RCC 7860 (cell line): ENCODE measurements at regions not wholly inside any gene's neighbourhood (a gene's known extent, or its start where the extent isn't known, plus 50 kb on each side); places are given as distances from the start of the nearest gene placed in this dataset.

Experiments
- DNase-seq: peaks from one replicate; pipeline ENCODE4 v3.0.0-alpha.2; 2015; ENCODE audit warnings: low spot score
- FAIRE-seq: peaks from 2 replicates; lab custom pipeline; 2012; peaks lifted over from hg19 to GRCh38; lab: Jason Lieb, UNC

DNA sequence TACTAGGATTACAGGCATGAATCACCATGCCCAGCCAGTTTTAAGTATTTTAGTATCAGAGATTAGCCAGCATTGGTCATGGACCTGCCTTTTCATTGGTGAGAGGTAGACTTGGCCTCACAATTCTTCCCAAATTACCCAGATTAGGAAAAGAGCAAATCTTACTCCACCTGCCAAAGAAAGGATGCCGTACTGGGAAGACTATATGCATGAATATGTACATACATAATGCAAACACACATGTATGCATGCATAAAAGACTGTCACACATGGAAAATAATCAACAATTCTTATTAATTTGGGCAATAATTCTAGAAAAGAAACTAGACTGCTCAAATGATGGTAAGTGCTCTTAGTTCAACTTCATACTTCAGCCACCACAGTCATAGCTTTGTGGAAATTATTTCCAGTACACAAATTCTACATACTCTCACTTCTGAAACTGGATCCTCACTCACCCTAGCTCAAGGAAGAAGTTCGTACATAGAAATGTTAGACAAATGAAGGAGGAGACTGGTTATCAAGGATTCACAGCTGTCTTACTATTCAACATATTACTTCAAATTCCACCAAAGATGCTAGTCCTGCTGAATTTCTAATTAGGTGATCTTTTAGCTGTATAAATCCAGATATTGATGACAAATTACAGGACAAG, 73.7 kb downstream of the MINAR2 start:
- no peak for FAIRE-seq

DNA sequence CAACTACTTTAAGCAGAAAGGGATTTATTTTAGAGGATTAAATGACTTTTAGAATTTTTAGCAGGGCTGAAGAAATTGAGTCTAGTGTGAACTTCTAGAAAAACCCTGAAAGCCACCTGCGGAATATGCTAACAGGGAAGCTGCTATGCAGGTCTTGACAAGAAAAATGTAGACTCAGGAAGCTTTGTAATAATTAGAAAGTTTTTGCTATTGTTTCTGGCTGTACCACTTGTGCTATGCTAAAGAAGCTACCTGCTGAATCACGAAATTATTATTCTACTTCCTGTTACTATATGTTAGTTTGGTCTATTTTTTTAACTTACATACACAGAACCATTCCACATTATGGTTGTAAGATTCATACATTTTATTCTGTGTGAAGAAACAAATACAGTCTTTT, 74.0 kb upstream of the CHSY3 start:
- no peak for DNase-seq
- FAIRE-seq, result no peak

More for the DNA sequence above, 73.7 kb downstream of the MINAR2 start:
- no peak for DNase-seq

DNA sequence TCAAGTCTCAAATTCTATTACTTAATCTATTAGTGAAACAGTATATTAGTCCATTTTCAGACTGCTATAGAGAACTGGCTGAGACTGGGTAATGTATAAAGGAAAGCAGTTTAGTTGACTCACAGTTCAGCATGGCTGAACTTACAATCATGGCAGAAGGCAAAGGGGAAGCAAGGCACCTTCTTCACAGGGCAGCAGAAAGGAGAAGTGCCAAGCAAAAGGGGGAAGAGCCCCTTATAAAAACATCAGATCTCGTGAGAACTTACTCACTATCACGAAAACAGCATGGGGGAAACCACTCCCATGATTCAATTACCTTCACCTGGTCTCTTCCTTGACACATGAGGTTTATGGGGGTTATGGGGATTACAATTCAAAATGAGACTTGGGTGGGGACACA, 67.9 kb upstream of the CHSY3 start:
- no peak for FAIRE-seq
- no peak for DNase-seq

DNA sequence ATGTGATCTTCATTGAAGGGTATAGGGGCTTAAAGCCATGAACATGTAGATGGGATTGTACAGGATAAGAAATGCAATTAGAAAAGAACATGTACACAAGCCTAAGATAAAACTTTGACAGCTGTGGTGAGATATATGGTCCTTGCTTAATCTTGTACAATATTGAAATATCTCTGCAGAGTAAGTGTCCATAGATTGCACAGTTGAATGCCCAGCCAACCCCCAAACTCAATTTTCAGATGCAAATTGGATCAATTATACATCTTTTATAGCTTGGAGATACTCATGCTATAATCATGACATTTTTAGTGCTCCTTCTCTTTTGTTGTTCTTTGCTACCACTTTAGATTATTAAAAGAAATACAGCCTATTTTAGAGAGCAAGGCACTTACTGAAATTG, 59.5 kb upstream of the CHSY3 start:
- no peak for FAIRE-seq

DNA sequence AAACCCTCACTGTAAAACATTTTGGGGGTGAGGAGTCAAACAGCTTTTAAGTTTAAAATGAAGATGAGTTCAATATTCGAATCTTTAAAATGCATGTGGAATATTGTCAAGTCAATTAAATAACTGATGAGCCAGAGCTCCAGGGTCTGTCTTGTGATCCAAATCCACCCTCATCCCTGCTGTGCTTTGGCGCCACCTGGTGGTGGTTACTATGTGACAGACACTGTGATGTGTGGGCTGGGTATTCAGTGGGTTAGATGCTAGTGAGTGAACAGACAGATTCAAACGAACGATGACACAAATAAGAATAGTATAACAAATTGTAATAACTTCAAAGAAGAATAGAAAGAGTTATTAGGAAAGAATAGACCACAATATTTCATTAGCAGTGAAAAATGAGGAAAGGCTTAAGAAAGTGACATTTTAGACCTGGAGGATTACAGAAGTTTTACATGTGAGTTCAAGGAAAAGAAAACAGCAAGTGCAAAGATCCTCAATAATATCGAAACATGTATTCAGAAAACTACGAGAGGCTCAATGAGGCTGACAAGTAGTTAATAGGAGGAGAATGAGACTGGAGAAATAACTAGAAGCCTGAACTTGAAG, 51.4 kb upstream of the CHSY3 start:
- FAIRE-seq (peak; percentile 39), DNase-seq (peak; percentile 25)

More for the DNA sequence above, 59.5 kb upstream of the CHSY3 start:
- no peak for DNase-seq

DNA sequence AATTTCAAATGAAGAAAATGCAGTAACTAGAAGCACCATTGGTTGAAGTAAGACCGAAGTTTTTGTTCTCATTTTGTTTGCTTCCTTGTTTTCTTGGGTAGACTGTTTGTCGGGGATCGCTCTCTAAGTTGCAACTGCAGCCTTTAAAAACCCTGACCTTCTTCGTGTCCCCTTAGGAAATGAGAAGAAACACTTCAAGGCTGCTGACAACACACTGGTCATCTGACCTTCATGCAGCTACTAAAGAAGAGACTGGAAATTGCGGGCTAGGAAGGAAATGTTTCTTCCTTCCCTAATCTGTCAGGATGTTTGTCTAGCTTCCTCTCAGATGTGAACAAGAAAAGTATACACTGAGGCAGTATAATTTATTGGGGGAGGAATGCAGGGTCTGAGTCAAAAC, 50.7 kb upstream of the CHSY3 start:
- FAIRE-seq (no peak), DNase-seq (no peak)
